GM18873 (cell line): ENCODE measurements at regions not wholly inside any gene's neighbourhood (a gene's known extent, or its start where the extent isn't known, plus 50 kb on each side); places are given as distances from the start of the nearest gene placed in this dataset.

ENCODE experiments used
- ATAC-seq: cut with Tn5 transposase; IDR thresholded peaks from one replicate; pipeline ENCODE4 v1.9.1; 2021; ENCODE audit warnings: mild to moderate bottlenecking, moderate library complexity, moderate number of reproducible peaks; ENCODE audit not compliant: unreplicated experiment, low FRiP score

- no peak for ATAC-seq
These were observed 141.0 kb downstream of the MRPL14 start for GRCh38 chr6:43986177-43986825.

- ATAC-seq = no peak
These were observed 141.9 kb downstream of the MRPL14 start for GRCh38 chr6:43985329-43985728.

- ATAC-seq = no peak
These were observed 142.6 kb downstream of the MRPL14 start for GRCh38 chr6:43984442-43985321.

- ATAC-seq = no peak
These were observed 143.6 kb downstream of the MRPL14 start for GRCh38 chr6:43983632-43984031.

GRCh38 chr6:43983191-43983590, 144.1 kb downstream of the MRPL14 start:
- ATAC-seq = no peak

- no peak for ATAC-seq
These were observed 145.1 kb downstream of the MRPL14 start for GRCh38 chr6:43982084-43982625.

GRCh38 chr6:43981363-43981990, 145.8 kb downstream of the MRPL14 start:
- ATAC-seq = no peak

GRCh38 chr6:43980004-43980795, 147.1 kb downstream of the MRPL14 start:
- no peak for ATAC-seq

GRCh38 chr6:43979525-43979924, 147.7 kb downstream of the MRPL14 start:
- no peak for ATAC-seq

- ATAC-seq = no peak
These were observed 148.5 kb downstream of the MRPL14 start for GRCh38 chr6:43978473-43979346.

- peak; percentile 60 for ATAC-seq
These were observed 149.7 kb downstream of the MRPL14 start for GRCh38 chr6:43977404-43978111.

- ATAC-seq = no peak
These were observed 150.4 kb downstream of the MRPL14 start for GRCh38 chr6:43976706-43977403.

- ATAC-seq = no peak
These were observed 152.5 kb downstream of the MRPL14 start for GRCh38 chr6:43974643-43975230.

- no peak for ATAC-seq
These were observed 153.9 kb downstream of the MRPL14 start for GRCh38 chr6:43973357-43973756.

- ATAC-seq = no peak
These were observed 154.3 kb downstream of the MRPL14 start for GRCh38 chr6:43972913-43973300.

GRCh38 chr6:43972179-43972912, 154.9 kb downstream of the MRPL14 start:
- ATAC-seq = no peak

- no peak for ATAC-seq
These were observed 155.5 kb downstream of the MRPL14 start for GRCh38 chr6:43971776-43972126.
